ENCODE measurements at regions not wholly inside any gene's neighbourhood (a gene's known extent, or its start where the extent isn't known, plus 50 kb on each side); places are given as distances from the start of the nearest gene placed in this dataset.
"Not testable (repeated sequence)": the region's sequence is repeated elsewhere in the genome, so short reads cannot be mapped to it uniquely, and the experiment has no call there.

DNA sequence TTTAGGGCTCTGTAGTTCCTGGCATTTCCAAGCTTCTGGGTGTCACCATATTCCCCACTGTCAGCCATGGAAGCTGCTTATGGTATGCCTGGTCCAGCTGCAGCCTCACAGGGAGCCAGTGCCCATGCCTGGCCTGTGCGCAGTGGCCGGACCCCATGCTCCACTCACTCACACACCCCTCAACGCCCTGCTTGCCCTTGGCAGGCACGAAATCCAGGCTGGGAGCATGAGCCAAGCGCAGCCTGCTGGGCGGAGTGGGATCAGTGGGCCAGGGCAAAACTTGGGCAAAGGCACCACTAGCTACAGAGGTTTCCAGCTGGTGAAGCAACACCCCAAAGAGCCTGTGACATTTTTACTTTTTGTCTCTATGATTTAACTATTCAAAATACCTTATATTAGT lies 520.4 kb downstream of the RWDD3 start:
- TF ChIP-seq Cebpa-rat (IDR thresholded peaks at IDR 0.05): no peak
- Histone ChIP-seq H3K9me3 (peaks cover 39% of the 10 kb centered on the region), H3K9ac (no peak overlapping the region), H4K20me1 (no peaks in the 10 kb centered on the region), H3K27ac (no peak overlapping the region), H3K36me3 (no peaks in the 10 kb centered on the region), H3K27me3 (no peaks in the 10 kb centered on the region), H3K4me2 (no peak overlapping the region), H3K4me3 (no peak overlapping the region), H3K4me1 (no peaks in the 10 kb centered on the region)

DNA sequence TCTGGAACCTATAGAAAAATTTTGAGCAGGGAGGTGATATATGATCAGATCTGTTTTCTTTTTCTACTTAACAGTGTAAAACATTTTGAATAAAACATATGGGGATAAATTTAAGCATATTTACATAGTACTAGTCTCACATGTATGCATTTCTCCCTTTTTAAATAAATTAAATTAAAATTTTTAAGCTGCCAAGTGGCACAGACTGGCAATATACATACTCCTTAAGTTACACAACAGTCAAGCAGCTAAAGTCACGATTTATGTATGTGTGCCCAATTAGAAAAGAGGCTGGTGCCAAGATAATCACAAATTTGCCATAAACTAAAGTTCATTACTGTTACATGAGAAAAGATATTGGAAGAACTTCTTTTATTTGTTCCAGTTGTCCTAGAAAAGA lies 532.0 kb downstream of the RWDD3 start:
- Histone ChIP-seq H3K4me2 (no peak overlapping the region), H3K9me3 (peaks cover 9% of the 10 kb centered on the region), H3K27me3 (no peaks in the 10 kb centered on the region), H3K36me3 (no peaks in the 10 kb centered on the region), H3K9ac (no peak overlapping the region), H4K20me1 (no peaks in the 10 kb centered on the region), H3K4me3 (no peak overlapping the region), H3K27ac (no peak overlapping the region), H3K4me1 (no peaks in the 10 kb centered on the region)
- no peak for TF ChIP-seq Cebpa-rat (IDR thresholded peaks at IDR 0.05)

DNA sequence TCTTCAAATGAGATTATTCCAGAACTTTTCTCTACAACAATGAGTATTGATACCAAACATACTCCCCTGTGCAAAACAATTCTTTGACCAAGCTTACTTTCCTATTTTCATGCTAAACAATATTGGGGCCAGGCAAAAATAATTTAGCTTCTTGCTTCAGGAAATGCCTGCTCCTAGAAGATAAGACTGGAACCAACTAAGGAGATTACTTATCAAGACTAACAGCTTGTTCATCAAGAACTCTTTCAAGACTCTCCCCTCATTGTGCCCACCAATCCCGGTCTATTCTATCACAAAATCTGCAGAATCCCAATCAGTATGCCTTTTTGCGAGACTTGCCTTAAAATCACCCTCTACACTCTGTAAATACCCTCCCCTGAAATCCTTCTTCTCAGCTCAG lies 536.6 kb downstream of the RWDD3 start:
- no peak for TF ChIP-seq Cebpa-rat (IDR thresholded peaks at IDR 0.05)
- Histone ChIP-seq H4K20me1 (no peaks in the 10 kb centered on the region), H3K4me3 (no peak overlapping the region), H3K9ac (no peak overlapping the region), H3K27me3 (no peaks in the 10 kb centered on the region), H3K27ac (no peak overlapping the region), H3K36me3 (no peaks in the 10 kb centered on the region), H3K4me2 (no peak overlapping the region), H3K9me3 (no peaks in the 10 kb centered on the region), H3K4me1 (no peaks in the 10 kb centered on the region)

DNA sequence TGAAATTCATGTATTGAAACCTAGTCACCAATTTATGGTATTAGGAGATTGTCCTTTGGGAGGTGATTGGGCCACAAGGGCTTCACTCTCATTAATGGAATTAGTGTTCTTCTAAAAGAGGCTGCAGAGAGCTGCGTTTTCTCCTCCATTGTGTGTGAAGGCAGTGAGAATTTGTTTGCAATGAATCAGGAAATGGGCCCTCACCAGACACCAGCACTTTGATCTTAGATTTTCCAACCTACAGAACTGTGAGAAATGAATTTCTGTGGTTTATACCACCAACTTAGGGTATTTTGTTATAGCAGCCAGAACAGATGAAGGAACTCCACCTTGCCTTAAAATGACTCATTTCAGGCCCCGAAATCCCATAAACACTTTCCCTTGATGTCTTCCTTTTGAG lies 544.2 kb downstream of the RWDD3 start:
- Histone ChIP-seq H3K9ac (no peak overlapping the region), H3K4me1 (no peaks in the 10 kb centered on the region), H4K20me1 (no peaks in the 10 kb centered on the region), H3K36me3 (no peaks in the 10 kb centered on the region), H3K27me3 (no peaks in the 10 kb centered on the region), H3K4me3 (no peak overlapping the region), H3K4me2 (no peak overlapping the region), H3K9me3 (no peaks in the 10 kb centered on the region), H3K27ac (no peak overlapping the region)
- TF ChIP-seq Cebpa-rat (IDR thresholded peaks at IDR 0.05): no peak

DNA sequence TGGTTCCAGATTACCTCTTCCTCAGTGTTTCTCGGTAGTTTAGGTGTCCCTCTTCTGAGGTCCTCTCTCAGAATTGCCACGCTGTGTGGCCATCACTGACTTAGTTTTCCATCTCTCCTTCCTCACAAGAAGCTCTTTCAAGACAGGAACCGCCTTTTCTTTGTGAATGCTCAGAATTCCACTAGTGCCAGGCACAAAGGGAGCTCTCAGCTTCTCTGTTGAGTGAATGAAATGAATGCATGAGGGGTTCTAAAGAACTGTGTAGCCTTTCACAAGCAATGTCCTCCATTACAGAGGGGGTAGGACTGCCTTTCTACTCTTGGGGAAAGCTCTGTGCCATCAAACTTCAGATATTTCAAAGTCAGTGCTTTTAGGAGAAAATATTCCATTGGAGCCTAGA lies 546.8 kb downstream of the RWDD3 start:
- no peak overlapping the region for H3K27ac ChIP-seq
- no peaks in the 10 kb centered on the region for H3K27me3 ChIP-seq
- H3K36me3 ChIP-seq: no peaks in the 10 kb centered on the region
- H3K9ac ChIP-seq: no peak overlapping the region
- H3K9me3 ChIP-seq: no peaks in the 10 kb centered on the region
- no peak for TF ChIP-seq Cebpa-rat (IDR thresholded peaks at IDR 0.05)
- no peak overlapping the region for H3K4me3 ChIP-seq
- no peak overlapping the region for H3K4me2 ChIP-seq
- no peaks in the 10 kb centered on the region for H4K20me1 ChIP-seq
- H3K4me1 ChIP-seq: no peaks in the 10 kb centered on the region

DNA sequence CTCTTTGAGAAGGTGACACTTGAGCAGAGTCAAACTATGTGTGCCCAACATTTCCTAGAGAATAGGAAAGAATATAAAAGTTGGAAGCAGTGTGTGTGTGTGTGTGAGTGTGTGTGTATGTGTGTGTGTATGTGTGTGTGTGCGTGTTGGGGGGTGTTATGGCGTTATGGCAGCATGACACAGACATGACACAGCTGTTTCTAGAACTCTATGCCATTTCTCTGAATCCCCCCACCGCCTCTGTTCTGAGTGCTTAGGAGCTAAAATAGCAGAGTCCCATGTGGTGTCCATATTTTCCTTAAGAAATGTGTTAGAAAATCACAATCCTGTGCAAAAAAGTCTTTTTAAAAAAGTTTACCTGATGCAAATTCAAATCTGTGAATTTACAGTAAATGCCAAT lies 556.1 kb downstream of the RWDD3 start:
- H3K36me3 ChIP-seq: no peaks in the 10 kb centered on the region
- H3K4me1 ChIP-seq: no peaks in the 10 kb centered on the region
- no peak overlapping the region for H3K4me3 ChIP-seq
- no peak overlapping the region for H3K9ac ChIP-seq
- no peak overlapping the region for H3K27ac ChIP-seq
- H3K4me2 ChIP-seq: no peak overlapping the region
- H3K27me3 ChIP-seq: no peaks in the 10 kb centered on the region
- TF ChIP-seq Cebpa-rat (IDR thresholded peaks at IDR 0.05): no peak
- no peaks in the 10 kb centered on the region for H4K20me1 ChIP-seq
- no peaks in the 10 kb centered on the region for H3K9me3 ChIP-seq

DNA sequence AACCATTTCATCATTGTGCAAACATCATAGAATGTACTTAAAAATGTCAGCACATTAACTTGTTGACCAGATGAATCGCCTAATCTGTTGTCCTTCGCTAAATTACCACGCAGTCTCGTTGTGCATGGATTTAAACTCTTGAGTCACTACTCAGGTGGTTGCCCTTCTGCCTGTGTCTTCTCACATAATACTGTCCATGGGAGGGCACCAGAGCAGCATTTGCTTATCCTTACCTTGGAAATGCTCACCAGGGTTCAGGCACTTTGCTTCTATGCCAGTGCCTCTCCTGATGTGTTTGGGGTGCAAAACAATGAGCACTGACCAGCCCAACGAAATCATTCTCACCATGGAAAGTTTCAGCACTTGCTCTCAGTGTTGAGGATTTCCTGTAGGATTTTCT lies 559.9 kb downstream of the RWDD3 start:
- H4K20me1 ChIP-seq: no peaks in the 10 kb centered on the region
- no peaks in the 10 kb centered on the region for H3K36me3 ChIP-seq
- no peak overlapping the region for H3K4me3 ChIP-seq
- H3K27me3 ChIP-seq: no peaks in the 10 kb centered on the region
- no peaks in the 10 kb centered on the region for H3K4me1 ChIP-seq
- H3K9ac ChIP-seq: no peak overlapping the region
- H3K9me3 ChIP-seq: no peaks in the 10 kb centered on the region
- H3K27ac ChIP-seq: no peak overlapping the region
- no peak overlapping the region for H3K4me2 ChIP-seq
- TF ChIP-seq Cebpa-rat (IDR thresholded peaks at IDR 0.05): no peak

DNA sequence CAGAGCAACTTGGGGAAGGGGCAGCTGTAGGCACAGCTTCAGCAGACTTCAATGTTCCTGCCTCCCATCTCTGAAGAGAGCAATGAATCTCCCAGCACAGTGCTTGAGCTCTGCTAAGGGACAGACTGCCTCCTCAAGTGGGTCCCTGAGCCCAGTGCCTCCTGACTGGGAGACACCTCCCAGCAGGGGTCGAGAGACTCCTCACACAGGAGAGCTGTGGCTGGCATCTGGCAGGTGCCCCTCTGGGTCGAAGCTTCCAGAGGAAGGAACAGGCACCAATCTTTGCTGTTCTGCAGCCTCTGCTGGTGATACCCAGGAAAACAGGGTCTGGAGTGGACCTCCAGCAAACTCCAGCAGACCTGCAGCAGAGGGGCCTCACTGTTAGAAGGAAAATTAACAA lies 563.8 kb downstream of the RWDD3 start:
- H3K4me1 ChIP-seq: not testable (repeated sequence)

DNA sequence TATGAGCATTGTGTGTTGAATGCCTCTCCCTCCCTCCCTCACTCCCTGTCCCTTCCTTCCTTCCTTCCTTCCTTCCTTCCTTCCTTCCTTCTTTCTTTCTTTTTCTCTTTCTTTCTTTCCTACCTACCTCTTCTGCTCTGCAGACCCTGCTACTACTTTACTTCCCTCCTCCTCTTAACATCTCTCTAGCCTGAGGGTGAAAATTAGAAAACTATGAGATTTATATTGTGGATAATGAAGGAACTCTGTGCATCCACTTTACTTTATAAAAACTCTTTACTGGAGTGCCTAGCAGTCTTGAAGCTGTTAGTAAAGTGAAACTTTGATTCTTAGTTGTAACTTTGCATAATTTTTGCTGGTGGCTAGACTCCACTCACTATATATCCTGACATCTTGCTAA lies 572.2 kb downstream of the RWDD3 start:
- Histone ChIP-seq H3K4me2 (no peak overlapping the region), H3K9me3 (no peaks in the 10 kb centered on the region), H3K4me3 (no peak overlapping the region), H4K20me1 (no peaks in the 10 kb centered on the region), H3K27me3 (no peaks in the 10 kb centered on the region), H3K36me3 (no peaks in the 10 kb centered on the region), H3K9ac (no peak overlapping the region), H3K27ac (no peak overlapping the region), H3K4me1 (no peaks in the 10 kb centered on the region)
- no peak for TF ChIP-seq Cebpa-rat (IDR thresholded peaks at IDR 0.05)

More for the DNA sequence above, 563.8 kb downstream of the RWDD3 start:
- not testable (repeated sequence) for H3K27ac ChIP-seq, H3K4me2 ChIP-seq, H3K27me3 ChIP-seq, H3K4me3 ChIP-seq, H3K9me3 ChIP-seq, H3K36me3 ChIP-seq, H3K9ac ChIP-seq, H4K20me1 ChIP-seq

DNA sequence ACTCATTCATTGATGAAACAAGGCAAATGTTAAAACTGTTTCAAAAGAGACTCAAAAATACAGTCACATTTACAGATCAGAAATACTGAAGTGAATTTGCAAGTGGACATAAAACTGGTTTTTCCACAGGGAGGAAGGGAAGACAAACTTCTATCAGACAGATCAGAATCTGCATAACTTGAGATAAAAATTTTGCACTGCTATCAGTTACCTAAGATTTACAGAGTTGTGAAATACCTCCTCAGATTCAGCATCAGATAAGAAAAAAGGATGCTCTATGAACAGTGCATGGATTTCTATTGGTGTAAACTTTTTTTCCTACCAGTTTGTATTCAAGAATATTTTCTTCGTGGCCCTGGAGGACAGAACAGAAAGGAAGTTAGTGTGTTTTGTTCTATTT lies 575.4 kb downstream of the RWDD3 start:
- no peaks in the 10 kb centered on the region for H3K27me3 ChIP-seq
- H4K20me1 ChIP-seq: no peaks in the 10 kb centered on the region
- H3K9ac ChIP-seq: no peak overlapping the region
- no peak overlapping the region for H3K4me3 ChIP-seq
- H3K4me2 ChIP-seq: no peak overlapping the region
- H3K4me1 ChIP-seq: no peaks in the 10 kb centered on the region
- TF ChIP-seq Cebpa-rat (IDR thresholded peaks at IDR 0.05): no peak
- H3K27ac ChIP-seq: no peak overlapping the region
- H3K36me3 ChIP-seq: no peaks in the 10 kb centered on the region
- H3K9me3 ChIP-seq: no peaks in the 10 kb centered on the region

DNA sequence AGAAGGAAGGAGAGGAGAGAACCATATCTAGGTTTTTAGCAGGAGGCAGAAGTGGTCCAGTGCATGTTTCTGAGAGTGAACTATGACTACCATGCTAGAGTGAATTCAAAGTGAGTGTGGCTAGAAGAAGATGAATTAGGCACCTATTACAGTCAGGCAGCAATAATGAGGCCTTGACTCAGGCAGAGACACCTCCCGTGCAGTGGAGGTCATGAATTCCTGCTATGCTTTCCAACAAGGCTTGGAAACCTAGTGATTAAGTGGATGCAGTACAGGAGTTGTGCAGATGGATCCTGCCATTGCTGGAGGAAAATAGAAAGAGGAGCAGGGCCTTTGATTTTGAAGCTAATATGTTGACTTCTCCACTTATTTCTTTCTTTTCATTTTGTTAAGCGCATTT lies 581.5 kb downstream of the RWDD3 start:
- H3K27ac ChIP-seq: no peak overlapping the region
- H3K9me3 ChIP-seq: no peaks in the 10 kb centered on the region
- TF ChIP-seq Cebpa-rat (IDR thresholded peaks at IDR 0.05): no peak
- no peaks in the 10 kb centered on the region for H3K36me3 ChIP-seq
- H3K27me3 ChIP-seq: no peaks in the 10 kb centered on the region
- H3K4me3 ChIP-seq: no peak overlapping the region
- H3K4me1 ChIP-seq: no peaks in the 10 kb centered on the region
- H3K9ac ChIP-seq: no peak overlapping the region
- H3K4me2 ChIP-seq: no peak overlapping the region
- no peaks in the 10 kb centered on the region for H4K20me1 ChIP-seq
